Activated CD4-positive, alpha-beta T cell treated with anti-CD3 and anti-CD28 coated beads, Interleukin-2, amount 10 ng/mL, durations not matched to agents 24 days and 14 days (primary cell): ENCODE measurements at regions not wholly inside any gene's neighbourhood (a gene's known extent, or its start where the extent isn't known, plus 50 kb on each side); places are given as distances from the start of the nearest gene placed in this dataset.

ENCODE experiments used
- DNase-seq: peaks from one replicate; pipeline ENCODE4 v3.0.0; 2022
- H3K27ac Mint-ChIP-seq: one replicate; pipeline ENCODE4 v1.8.0; 2022; ENCODE audit warnings: mild to moderate bottlenecking, mixed read lengths
- H3K27me3 Mint-ChIP-seq: one replicate; pipeline ENCODE4 v1.8.0; 2022; ENCODE audit warnings: mixed read lengths
- H3K36me3 Mint-ChIP-seq: one replicate; pipeline ENCODE4 v1.8.0; 2022; ENCODE audit warnings: low read depth, mild to moderate bottlenecking, mixed read lengths
- H3K4me1 Mint-ChIP-seq: one replicate; pipeline ENCODE4 v1.8.0; 2021; ENCODE audit warnings: mixed read lengths
- H3K4me3 Mint-ChIP-seq: one replicate; pipeline ENCODE4 v1.8.0; 2022; ENCODE audit warnings: mild to moderate bottlenecking, moderate library complexity, mixed read lengths
- H3K9me3 Mint-ChIP-seq: one replicate; pipeline ENCODE4 v1.8.0; 2021; ENCODE audit warnings: mixed read lengths
- intact Hi-C: fragments of 100-400 bp; cut with micrococcal nuclease; formaldehyde crosslinking; loops from one replicate; pipeline ENCODE4 v1.15.1; 2023

- no peak overlapping the region for H3K4me3 Mint-ChIP-seq
- no peak overlapping the region for H3K27ac Mint-ChIP-seq
- no peaks in the 10 kb centered on the region for H3K4me1 Mint-ChIP-seq
- DNase-seq: no peak
- no peaks in the 10 kb centered on the region for H3K27me3 Mint-ChIP-seq
- no peaks in the 10 kb centered on the region for H3K9me3 Mint-ChIP-seq
- H3K36me3 Mint-ChIP-seq: no peaks in the 10 kb centered on the region
- intact Hi-C loops: no loop called here
Observed at GRCh38 chr4:82071951-82072350, 301.8 kb downstream of the HNRNPD start.

- Mint-ChIP-seq H3K9me3 (no peaks in the 10 kb centered on the region), H3K4me3 (no peak overlapping the region), H3K4me1 (no peaks in the 10 kb centered on the region), H3K36me3 (no peaks in the 10 kb centered on the region), H3K27ac (no peak overlapping the region), H3K27me3 (peaks cover 2% of the 10 kb centered on the region)
- intact Hi-C loops: no loop called here
- no peak for DNase-seq
Observed at GRCh38 chr4:82069883-82070638, 303.7 kb downstream of the HNRNPD start.

DNA sequence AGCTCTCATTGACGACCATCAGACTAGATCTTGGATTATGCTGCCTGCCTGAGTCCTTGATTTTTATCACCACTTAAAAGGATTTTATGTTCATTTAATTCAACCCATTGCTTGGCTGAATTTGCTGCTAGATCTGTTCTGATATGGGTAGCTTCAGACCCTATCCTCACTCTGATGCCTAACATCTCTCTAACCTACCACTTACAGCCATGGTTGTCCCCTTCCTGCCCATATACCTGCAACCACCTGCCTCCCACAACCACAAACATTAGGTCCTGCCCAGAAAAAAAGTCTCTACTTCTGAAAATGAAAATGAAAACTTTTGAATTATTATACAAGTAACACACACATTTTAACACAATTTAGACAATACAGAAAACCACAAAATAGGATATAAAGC lies 310.8 kb downstream of the HNRNPD start:
- Mint-ChIP-seq H3K4me1 (no peaks in the 10 kb centered on the region), H3K9me3 (no peaks in the 10 kb centered on the region), H3K36me3 (no peaks in the 10 kb centered on the region), H3K4me3 (no peak overlapping the region), H3K27me3 (peaks cover 3% of the 10 kb centered on the region), H3K27ac (no peak overlapping the region)
- DNase-seq: no peak
- intact Hi-C loops: no loop called here

DNA sequence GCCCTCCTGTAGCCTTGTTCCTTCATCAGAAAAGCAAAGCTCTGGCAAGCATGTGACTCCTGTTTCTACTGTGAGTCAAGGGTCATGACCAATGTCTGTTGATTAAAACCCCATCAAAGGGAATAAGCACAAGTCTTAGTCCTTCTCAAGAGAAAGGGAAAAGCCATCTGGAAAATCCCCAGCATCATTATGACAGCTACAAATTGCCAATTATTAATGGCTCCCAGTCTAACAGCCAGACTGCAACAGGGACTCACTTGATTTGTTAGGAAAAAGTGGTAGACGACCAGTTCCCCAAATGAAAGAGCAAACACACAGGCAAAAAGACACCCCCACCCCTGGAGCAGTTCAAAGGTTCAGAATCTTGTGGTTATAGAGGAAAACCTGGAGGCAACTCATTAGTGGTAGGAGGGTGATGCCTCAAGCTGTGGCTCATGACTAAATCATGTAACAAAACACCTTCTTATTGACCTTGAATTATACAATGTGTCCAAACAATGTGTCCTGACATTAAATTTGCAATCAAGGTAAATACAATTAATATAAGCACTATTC lies 315.7 kb downstream of the HNRNPD start:
- Mint-ChIP-seq H3K27me3 (no peaks in the 10 kb centered on the region), H3K4me1 (no peaks in the 10 kb centered on the region), H3K27ac (no peak overlapping the region), H3K9me3 (peaks cover 4% of the 10 kb centered on the region), H3K4me3 (no peak overlapping the region), H3K36me3 (no peaks in the 10 kb centered on the region)
- DNase-seq: no peak
- intact Hi-C loops: no loop called here

GRCh38 chr4:82055156-82055555 lies 318.6 kb downstream of the HNRNPD start:
- intact Hi-C loops: no loop called here
- Mint-ChIP-seq H3K4me3 (no peak overlapping the region), H3K27ac (no peak overlapping the region), H3K36me3 (no peaks in the 10 kb centered on the region), H3K4me1 (no peaks in the 10 kb centered on the region), H3K27me3 (peaks cover 3% of the 10 kb centered on the region), H3K9me3 (peaks cover 4% of the 10 kb centered on the region)
- no peak for DNase-seq

DNA sequence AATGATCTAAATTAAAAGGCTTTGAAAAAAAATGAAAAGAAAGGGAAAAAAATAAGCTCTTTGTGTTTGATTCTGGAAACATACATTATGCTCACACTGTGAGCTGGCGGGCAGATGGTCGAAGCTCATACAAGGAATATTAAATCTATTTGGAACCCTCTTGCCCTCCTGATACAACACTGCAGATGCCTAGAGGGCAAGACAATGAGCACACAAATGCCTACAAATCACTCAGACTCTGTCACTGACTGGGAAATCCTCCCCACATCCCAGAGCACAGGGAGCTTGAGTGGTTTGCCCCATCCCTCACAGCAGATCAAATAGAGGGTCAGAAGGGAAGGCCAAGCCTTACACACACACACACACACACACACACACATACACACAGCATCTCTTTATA lies 320.4 kb downstream of the HNRNPD start:
- intact Hi-C loops: no loop called here
- H3K27me3 Mint-ChIP-seq: peaks cover 3% of the 10 kb centered on the region
- DNase-seq: no peak
- H3K4me3 Mint-ChIP-seq: no peak overlapping the region
- no peaks in the 10 kb centered on the region for H3K36me3 Mint-ChIP-seq
- no peaks in the 10 kb centered on the region for H3K4me1 Mint-ChIP-seq
- H3K27ac Mint-ChIP-seq: no peak overlapping the region
- peaks cover 4% of the 10 kb centered on the region for H3K9me3 Mint-ChIP-seq

GRCh38 chr4:82050796-82051195 lies 323.0 kb downstream of the HNRNPD start:
- Mint-ChIP-seq H3K4me3 (no peak overlapping the region), H3K27me3 (peaks cover 10% of the 10 kb centered on the region), H3K9me3 (peaks cover 4% of the 10 kb centered on the region), H3K27ac (no peak overlapping the region), H3K4me1 (no peaks in the 10 kb centered on the region), H3K36me3 (no peaks in the 10 kb centered on the region)
- intact Hi-C loops: no loop called here
- DNase-seq: no peak

- no peak overlapping the region for H3K4me3 Mint-ChIP-seq
- peaks cover 19% of the 10 kb centered on the region for H3K27me3 Mint-ChIP-seq
- H3K4me1 Mint-ChIP-seq: no peaks in the 10 kb centered on the region
- no peaks in the 10 kb centered on the region for H3K9me3 Mint-ChIP-seq
- no peak overlapping the region for H3K27ac Mint-ChIP-seq
- intact Hi-C loops: no loop called here
- H3K36me3 Mint-ChIP-seq: no peaks in the 10 kb centered on the region
- DNase-seq: no peak
Observed at GRCh38 chr4:82049294-82049693, 324.5 kb downstream of the HNRNPD start.

DNA sequence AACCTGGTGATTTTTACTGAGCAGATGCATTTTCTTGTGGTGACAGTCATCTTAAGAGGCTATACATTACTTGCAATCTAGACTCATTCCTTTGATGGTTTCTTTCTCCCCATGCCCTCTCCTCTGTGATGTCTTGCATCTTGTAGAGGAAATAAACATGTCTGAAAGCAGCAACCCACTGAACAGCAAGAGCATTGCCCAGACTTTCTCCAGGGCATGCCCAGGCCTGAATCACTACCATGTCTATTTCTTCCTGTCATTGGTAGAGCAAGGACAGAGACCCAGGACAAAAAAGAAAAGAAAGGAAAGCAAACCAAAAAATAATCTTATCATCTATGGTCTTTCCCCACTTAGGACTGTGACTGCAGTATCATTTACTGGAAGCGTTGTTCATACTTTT lies 326.1 kb downstream of the HNRNPD start:
- Mint-ChIP-seq H3K9me3 (no peaks in the 10 kb centered on the region), H3K4me1 (no peaks in the 10 kb centered on the region), H3K27me3 (peaks cover 30% of the 10 kb centered on the region), H3K36me3 (no peaks in the 10 kb centered on the region), H3K4me3 (no peak overlapping the region), H3K27ac (no peak overlapping the region)
- intact Hi-C loops: no loop called here
- DNase-seq: no peak

DNA sequence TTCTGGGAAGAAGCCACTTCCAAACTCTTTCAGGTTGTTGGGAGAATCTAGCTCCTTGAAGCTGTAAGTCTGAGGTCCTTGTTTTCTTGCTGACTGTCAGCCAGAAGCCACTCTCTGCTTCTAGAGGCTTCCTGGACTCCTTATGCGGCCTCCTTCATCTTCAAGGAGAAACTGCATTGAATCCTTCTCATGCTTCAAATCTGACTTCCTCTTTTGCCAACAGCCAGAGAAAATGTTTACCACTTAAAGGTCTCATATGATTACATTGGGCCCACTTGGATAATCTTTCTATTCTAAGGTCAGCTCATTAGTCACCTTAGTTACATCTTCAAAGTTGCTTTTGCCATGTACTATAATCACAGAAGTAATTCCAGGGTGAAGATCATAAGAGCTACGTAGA lies 327.0 kb downstream of the HNRNPD start:
- Mint-ChIP-seq H3K4me1 (peaks cover 2% of the 10 kb centered on the region), H3K4me3 (no peak overlapping the region), H3K27me3 (peaks cover 32% of the 10 kb centered on the region), H3K36me3 (no peaks in the 10 kb centered on the region), H3K27ac (no peak overlapping the region), H3K9me3 (no peaks in the 10 kb centered on the region)
- intact Hi-C loops: no loop called here
- no peak for DNase-seq

DNA sequence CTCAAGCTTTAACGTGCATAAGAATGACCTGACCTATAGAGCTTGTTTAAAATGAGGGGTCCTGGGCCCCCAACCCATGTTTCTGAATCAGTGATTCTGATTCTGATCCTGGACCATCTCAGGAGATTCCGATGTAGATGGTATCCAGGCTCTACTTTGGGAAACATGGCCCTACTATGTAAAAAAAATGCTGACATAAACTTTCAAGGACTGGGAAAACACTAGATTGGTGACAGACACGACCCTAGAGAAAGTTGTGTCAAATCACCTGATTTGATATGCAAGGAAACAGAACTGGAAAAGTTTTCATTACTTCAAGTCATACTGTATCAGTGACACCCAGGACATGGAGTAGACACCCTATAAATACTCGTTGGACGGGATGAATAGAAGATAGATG lies 328.5 kb downstream of the HNRNPD start:
- Mint-ChIP-seq H3K27me3 (peaks cover 30% of the 10 kb centered on the region), H3K27ac (no peak overlapping the region)
- intact Hi-C loops: no loop called here

GRCh38 chr4:82044141-82044993 lies 329.4 kb downstream of the HNRNPD start:
- H3K27ac Mint-ChIP-seq: no peak overlapping the region

More for the DNA sequence above, 328.5 kb downstream of the HNRNPD start:
- no peaks in the 10 kb centered on the region for H3K36me3 Mint-ChIP-seq
- no peaks in the 10 kb centered on the region for H3K9me3 Mint-ChIP-seq
- DNase-seq: no peak
- H3K4me1 Mint-ChIP-seq: peaks cover 3% of the 10 kb centered on the region
- H3K4me3 Mint-ChIP-seq: no peak overlapping the region

GRCh38 chr4:82043809-82044137 lies 330.0 kb downstream of the HNRNPD start:
- Mint-ChIP-seq H3K27ac (no peak overlapping the region), H3K36me3 (no peaks in the 10 kb centered on the region), H3K9me3 (no peaks in the 10 kb centered on the region), H3K4me1 (peaks cover 3% of the 10 kb centered on the region), H3K27me3 (peaks cover 34% of the 10 kb centered on the region), H3K4me3 (no peak overlapping the region)
- intact Hi-C loops: no loop called here
- DNase-seq: no peak

More at GRCh38 chr4:82044141-82044993, 329.4 kb downstream of the HNRNPD start:
- DNase-seq: no peak
- no peaks in the 10 kb centered on the region for H3K9me3 Mint-ChIP-seq
- peaks cover 31% of the 10 kb centered on the region for H3K27me3 Mint-ChIP-seq
- H3K36me3 Mint-ChIP-seq: no peaks in the 10 kb centered on the region
- H3K4me1 Mint-ChIP-seq: peaks cover 3% of the 10 kb centered on the region
- intact Hi-C loops: no loop called here
- H3K4me3 Mint-ChIP-seq: no peak overlapping the region

DNA sequence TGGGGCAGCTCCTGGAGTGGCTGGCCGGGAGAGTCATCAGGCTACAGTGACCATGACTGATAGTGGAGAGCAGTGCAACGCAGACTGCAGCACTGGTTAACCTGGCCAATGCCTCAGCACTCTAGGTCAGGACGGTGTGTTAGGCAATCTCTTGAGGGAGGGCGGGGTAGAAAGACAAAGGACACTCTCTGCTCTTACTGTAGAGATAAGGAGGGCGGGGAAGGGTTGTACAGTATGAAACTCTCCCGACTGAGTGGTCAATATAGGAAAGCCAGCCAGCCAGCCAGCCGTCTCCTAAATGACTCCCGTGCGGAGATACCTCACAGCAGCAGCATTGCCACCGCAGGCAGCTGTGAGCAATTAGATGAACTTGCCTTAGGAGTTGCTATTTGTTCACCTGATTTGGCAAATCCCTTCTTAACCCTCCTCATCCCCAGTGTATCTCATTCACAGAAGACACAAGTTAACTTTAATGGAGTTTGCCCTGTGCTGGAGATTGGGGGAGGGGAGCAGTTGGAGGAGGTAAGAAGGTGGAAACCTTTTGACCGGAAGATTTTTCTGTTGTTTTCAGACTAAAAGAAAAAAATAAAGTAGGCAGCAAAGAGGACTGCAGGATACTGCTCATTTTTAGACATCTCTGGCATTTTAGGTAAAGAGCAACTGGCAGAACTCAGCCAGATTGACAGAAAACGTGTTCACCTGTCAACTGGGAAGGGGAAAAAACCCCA lies 330.5 kb downstream of the HNRNPD start:
- H3K27me3 Mint-ChIP-seq: peaks cover 34% of the 10 kb centered on the region
- intact Hi-C loops: no loop called here

More for the DNA sequence above, 330.5 kb downstream of the HNRNPD start:
- Mint-ChIP-seq H3K9me3 (no peaks in the 10 kb centered on the region), H3K4me1 (peaks cover 3% of the 10 kb centered on the region), H3K36me3 (no peaks in the 10 kb centered on the region), H3K27ac (no peak overlapping the region), H3K4me3 (peak overlapping the region; percentile 24)
- DNase-seq: no peak
